GM12878 (cell line): ENCODE measurements at regions not wholly inside any gene's neighbourhood (a gene's known extent, or its start where the extent isn't known, plus 50 kb on each side); places are given as distances from the start of the nearest gene placed in this dataset.

Source experiments
- MAX ChIP-seq: IDR thresholded peaks from 2 replicates; pipeline ENCODE4 v1.6.1; 2012; ENCODE audit warnings: low read depth, low read length, improper control_type of control experiment
- POLR2A ChIP-seq: IDR thresholded peaks from 2 replicates; pipeline ENCODE4 v1.6.1; 2011; ENCODE audit warnings: low read depth, mild to moderate bottlenecking, low read length
- SIX5 ChIP-seq: IDR thresholded peaks from 2 replicates; pipeline ENCODE4 v1.6.1; 2011; ENCODE audit warnings: mild to moderate bottlenecking, low read depth, low read length, moderate library complexity; ENCODE audit not compliant: severe bottlenecking
- TF ChIP-seq, protein P1 (sequence below): IDR thresholded peaks from 2 replicates; pipeline ENCODE4 v1.6.1; 2011; ENCODE audit warnings: low read depth, low read length, improper control_type of control experiment, borderline replicate concordance

DNA sequence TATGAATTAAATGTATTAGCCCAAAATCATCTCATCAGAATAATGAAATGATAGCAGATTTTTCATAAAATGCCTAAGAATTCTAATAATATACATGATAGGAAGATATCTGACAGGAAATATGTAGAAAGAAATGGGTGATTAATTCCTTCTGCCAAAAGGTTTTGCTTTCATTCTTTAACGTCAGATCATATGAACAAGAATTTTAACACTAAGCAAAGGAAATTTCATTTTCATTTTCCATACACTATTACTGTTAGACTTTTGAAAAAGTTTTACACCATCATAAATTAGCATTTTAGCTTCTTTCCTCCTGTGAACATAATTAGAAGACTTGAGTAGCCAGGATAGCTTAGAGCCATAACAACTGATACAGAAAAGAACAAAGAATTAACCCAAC, 1099.9 kb downstream of the NSUN3 start:
- TF ChIP-seq POLR2A (no peak), MAX (no peak), SIX5 (no peak)
- TF ChIP-seq, protein P1, sequence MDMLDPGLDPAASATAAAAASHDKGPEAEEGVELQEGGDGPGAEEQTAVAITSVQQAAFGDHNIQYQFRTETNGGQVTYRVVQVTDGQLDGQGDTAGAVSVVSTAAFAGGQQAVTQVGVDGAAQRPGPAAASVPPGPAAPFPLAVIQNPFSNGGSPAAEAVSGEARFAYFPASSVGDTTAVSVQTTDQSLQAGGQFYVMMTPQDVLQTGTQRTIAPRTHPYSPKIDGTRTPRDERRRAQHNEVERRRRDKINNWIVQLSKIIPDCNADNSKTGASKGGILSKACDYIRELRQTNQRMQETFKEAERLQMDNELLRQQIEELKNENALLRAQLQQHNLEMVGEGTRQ = no peak
